ENCODE measurements at regions not wholly inside any gene's neighbourhood (a gene's known extent, or its start where the extent isn't known, plus 50 kb on each side); places are given as distances from the start of the nearest gene placed in this dataset.

GRCh38 chr6:2433266-2433665 is 187.9 kb upstream of the GMDS start:
- DNase-seq (ENCODE audit: low read depth) = no peak

- peak; percentile 80 for DNase-seq (ENCODE audit: low read depth)
These were observed 186.9 kb upstream of the GMDS start for GRCh38 chr6:2432292-2432691.

- no peak for DNase-seq (ENCODE audit: low read depth)
These were observed 185.2 kb upstream of the GMDS start for GRCh38 chr6:2430612-2431011.

GRCh38 chr6:2429460-2429859 is 184.1 kb upstream of the GMDS start:
- DNase-seq (ENCODE audit: low read depth) = no peak

- DNase-seq (ENCODE audit: low read depth) = no peak
These were observed 183.6 kb upstream of the GMDS start for GRCh38 chr6:2429032-2429431.

- DNase-seq (ENCODE audit: low read depth) = peak; percentile 27
These were observed 181.3 kb upstream of the GMDS start for GRCh38 chr6:2426561-2427340.

GRCh38 chr6:2416128-2416712 is 170.8 kb upstream of the GMDS start:
- no peak for DNase-seq (ENCODE audit: low read depth)

GRCh38 chr6:2414885-2415547 is 169.6 kb upstream of the GMDS start:
- no peak for DNase-seq (ENCODE audit: low read depth)

GRCh38 chr6:2412731-2413130 is 167.3 kb upstream of the GMDS start:
- DNase-seq (ENCODE audit: low read depth) = peak; percentile 38

GRCh38 chr6:2410656-2411380 is 165.4 kb upstream of the GMDS start:
- DNase-seq (ENCODE audit: low read depth) = no peak

GRCh38 chr6:2407525-2407924 is 162.1 kb upstream of the GMDS start:
- DNase-seq (ENCODE audit: low read depth) = no peak

GRCh38 chr6:2404211-2404929 is 159.0 kb upstream of the GMDS start:
- no peak for DNase-seq (ENCODE audit: low read depth)

GRCh38 chr6:2403546-2403945 is 158.1 kb upstream of the GMDS start:
- no peak for DNase-seq (ENCODE audit: low read depth)

GRCh38 chr6:2396846-2397630 is 151.6 kb upstream of the GMDS start:
- DNase-seq (ENCODE audit: low read depth) = no peak

GRCh38 chr6:2396042-2396657 is 150.7 kb upstream of the GMDS start:
- DNase-seq (ENCODE audit: low read depth) = no peak

GRCh38 chr6:2388554-2389324 is 143.3 kb upstream of the GMDS start:
- DNase-seq (ENCODE audit: low read depth) = no peak

GRCh38 chr6:2387445-2387844 is 142.0 kb upstream of the GMDS start:
- DNase-seq (ENCODE audit: low read depth) = no peak

- DNase-seq (ENCODE audit: low read depth) = no peak
These were observed 140.1 kb upstream of the GMDS start for GRCh38 chr6:2385471-2385983.

- no peak for DNase-seq (ENCODE audit: low read depth)
These were observed 139.1 kb upstream of the GMDS start for GRCh38 chr6:2384528-2384927.
